MM.1S (cell line): ENCODE measurements at regions not wholly inside any gene's neighbourhood (a gene's known extent, or its start where the extent isn't known, plus 50 kb on each side); places are given as distances from the start of the nearest gene placed in this dataset.

Experiments
- DNase-seq: peaks from one replicate; pipeline ENCODE4 v3.0.0-alpha.2; 2015
- H2AFZ ChIP-seq: fragments of 300-600 bp; sonication (generic); 2 replicates; pipeline ENCODE4 v1.6.0; 2016; ENCODE audit warnings: antibody characterized with exemption, low read length
- H3F3A ChIP-seq: fragments of 300-600 bp; sonication (generic); 2 replicates; pipeline ENCODE4 v1.6.1; 2016; ENCODE audit warnings: mild to moderate bottlenecking, antibody characterized with exemption, low read length, moderate library complexity, mixed read lengths; ENCODE audit not compliant: insufficient read depth
- H3K27ac ChIP-seq: fragments of 300-600 bp; sonication (generic); 2 replicates; pipeline ENCODE4 v1.5.1; 2016; ENCODE audit warnings: mild to moderate bottlenecking, low read length
- H3K27me3 ChIP-seq: fragments of 300-600 bp; sonication (generic); replicated peaks from 2 replicates; pipeline ENCODE4 v1.6.0; 2016; ENCODE audit warnings: low read length; ENCODE audit not compliant: insufficient read depth
- H3K36me3 ChIP-seq: fragments of 300-600 bp; sonication (generic); replicated peaks from 2 replicates; pipeline ENCODE4 v1.6.1; 2016; ENCODE audit warnings: mild to moderate bottlenecking, low read length, mixed read lengths; ENCODE audit not compliant: insufficient read depth
- H3K4me1 ChIP-seq: fragments of 300-600 bp; sonication (generic); 2 replicates; pipeline ENCODE4 v1.6.1; 2016; ENCODE audit warnings: low read length, mixed read lengths
- H3K4me2 ChIP-seq: fragments of 300-600 bp; sonication (generic); 2 replicates; pipeline ENCODE4 v1.6.0; 2016; ENCODE audit warnings: low read depth, low read length
- H3K4me3 ChIP-seq: fragments of 300-600 bp; sonication (generic); 2 replicates; pipeline ENCODE4 v1.5.1; 2016; ENCODE audit warnings: low read length, mixed read lengths
- H3K79me2 ChIP-seq: fragments of 300-600 bp; sonication (generic); 2 replicates; pipeline ENCODE4 v1.6.1; 2016; ENCODE audit warnings: mixed run types, low read length, mixed read lengths
- H3K9ac ChIP-seq: fragments of 300-600 bp; sonication (generic); 2 replicates; pipeline ENCODE4 v1.6.1; 2016; ENCODE audit warnings: low read length, mixed read lengths
- H3K9me2 ChIP-seq: fragments of 300-600 bp; sonication (generic); replicated peaks from 2 replicates; pipeline ENCODE4 v1.6.1; 2016; ENCODE audit warnings: mild to moderate bottlenecking, low read length, mixed read lengths; ENCODE audit not compliant: insufficient read depth
- H3K9me3 ChIP-seq: fragments of 300-600 bp; sonication (generic); replicated peaks from 2 replicates; pipeline ENCODE4 v1.6.1; 2016; ENCODE audit warnings: mild to moderate bottlenecking, low read length, mixed read lengths; ENCODE audit not compliant: insufficient read depth
- H4K20me1 ChIP-seq: fragments of 300-600 bp; sonication (generic); 2 replicates; pipeline ENCODE4 v1.6.1; 2016; ENCODE audit warnings: mild to moderate bottlenecking, low read length, moderate library complexity, mixed read lengths; ENCODE audit not compliant: insufficient read depth
- CTCF ChIP-seq: fragments of 300-600 bp; sonication (generic); IDR thresholded peaks from 2 replicates; pipeline ENCODE4 v1.5.1; 2016; ENCODE audit warnings: antibody characterized with exemption, low read length, mixed read lengths
- EZH2 ChIP-seq: fragments of 300-600 bp; sonication (generic); optimal IDR thresholded peaks from 2 replicates; pipeline ENCODE3; 2017; ENCODE audit warnings: low read depth, mild to moderate bottlenecking, antibody characterized with exemption, low read length, mixed read lengths
- EZH2phosphoT487 ChIP-seq: fragments of 300-600 bp; sonication (generic); IDR thresholded peaks from 2 replicates; pipeline ENCODE4 v1.6.1; 2018; ENCODE audit warnings: antibody characterized with exemption, low read length

DNA sequence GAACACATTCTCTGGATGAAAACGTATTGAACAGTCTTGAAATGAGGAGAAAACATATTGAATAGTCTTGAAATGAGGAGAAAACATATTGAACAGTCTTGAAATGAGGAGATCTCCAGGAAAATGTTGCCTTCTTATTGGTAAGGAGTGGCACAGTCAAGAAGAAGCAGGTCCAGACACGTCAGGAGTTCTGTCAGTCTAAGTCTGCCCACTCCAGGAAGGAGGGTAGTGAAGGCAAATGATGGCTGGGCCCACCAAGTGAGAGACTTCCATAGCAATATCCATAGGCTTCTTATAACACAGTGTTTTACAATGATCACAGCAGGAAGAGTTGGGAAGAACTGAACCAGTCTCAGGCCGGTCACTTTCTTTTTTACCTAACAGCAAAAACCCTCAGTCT is 316.2 kb downstream of the ETAA1 start:
- no peak overlapping the region for H3K27ac ChIP-seq
- no peak overlapping the region for H3K9ac ChIP-seq
- H3K27me3 ChIP-seq, result no peaks in the 10 kb centered on the region
- H3K9me3 ChIP-seq, result no peaks in the 10 kb centered on the region
- no peak overlapping the region for H3K4me3 ChIP-seq
- H3K9me2 ChIP-seq, result no peaks in the 10 kb centered on the region
- H2AFZ ChIP-seq, result no peak overlapping the region
- H3K4me2 ChIP-seq, result 0 out of 2 replicates have a peak overlapping the region, but pooled peaks have one; percentile 7
- H3K79me2 ChIP-seq, result no peaks in the 10 kb centered on the region
- no peaks in the 10 kb centered on the region for H3F3A ChIP-seq
- H3K36me3 ChIP-seq, result no peaks in the 10 kb centered on the region
- no peak for DNase-seq
- TF ChIP-seq EZH2phosphoT487, result no peak
- no peak for TF ChIP-seq CTCF
- no peak for TF ChIP-seq EZH2
- H4K20me1 ChIP-seq, result no peaks in the 10 kb centered on the region
- H3K4me1 ChIP-seq, result no peaks in the 10 kb centered on the region

DNA sequence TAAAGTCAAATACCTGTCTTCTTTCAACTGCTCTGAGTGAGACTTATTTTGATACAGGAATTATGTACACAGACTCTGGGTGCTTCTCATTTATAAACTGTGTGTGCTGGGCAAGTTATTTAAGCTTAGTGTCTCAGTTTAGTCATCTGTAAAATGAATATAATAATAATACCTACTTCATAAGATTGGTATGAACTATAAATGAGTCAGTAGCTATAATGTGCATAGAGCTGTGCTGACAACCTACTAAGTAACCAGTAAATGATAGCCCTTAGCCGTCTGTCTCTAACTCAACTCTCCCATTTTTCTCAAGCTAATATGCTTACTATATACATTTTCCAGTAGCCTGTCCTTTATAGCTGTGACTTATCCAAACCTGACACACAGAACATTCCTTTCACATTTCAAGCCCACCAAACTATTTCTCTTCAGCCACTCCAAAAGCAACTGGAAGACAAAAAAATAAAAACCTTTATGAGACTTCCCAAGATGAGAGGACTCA is 319.8 kb downstream of the ETAA1 start:
- Histone ChIP-seq H3K9me3 (no peaks in the 10 kb centered on the region), H3K4me2 (no peak overlapping the region), H3K9me2 (no peaks in the 10 kb centered on the region), H2AFZ (no peak overlapping the region), H3K79me2 (no peaks in the 10 kb centered on the region), H3K4me1 (no peaks in the 10 kb centered on the region), H3K4me3 (no peak overlapping the region), H3K36me3 (no peaks in the 10 kb centered on the region), H3F3A (no peaks in the 10 kb centered on the region), H3K27me3 (no peaks in the 10 kb centered on the region), H3K9ac (no peak overlapping the region), H3K27ac (no peak overlapping the region), H4K20me1 (no peaks in the 10 kb centered on the region)
- DNase-seq, result no peak
- TF ChIP-seq EZH2 (no peak), EZH2phosphoT487 (no peak), CTCF (no peak)

- Histone ChIP-seq H3K27me3 (no peaks in the 10 kb centered on the region), H3K36me3 (no peaks in the 10 kb centered on the region), H3K9ac (no peak overlapping the region), H3K4me2 (no peak overlapping the region), H3K4me1 (no peaks in the 10 kb centered on the region), H3K9me2 (no peaks in the 10 kb centered on the region), H2AFZ (no peak overlapping the region), H3K27ac (no peak overlapping the region), H4K20me1 (no peaks in the 10 kb centered on the region), H3K4me3 (no peak overlapping the region), H3K79me2 (no peaks in the 10 kb centered on the region), H3K9me3 (no peaks in the 10 kb centered on the region), H3F3A (no peaks in the 10 kb centered on the region)
- no peak for DNase-seq
- no peak for TF ChIP-seq CTCF
- no peak for TF ChIP-seq EZH2phosphoT487
- no peak for TF ChIP-seq EZH2
These were observed 320.6 kb downstream of the ETAA1 start for GRCh38 chr2:67717692-67718091.
